Posterior cingulate gyrus (tissue), 11 donors: ENCODE measurements at regions not wholly inside any gene's neighbourhood (a gene's known extent, or its start where the extent isn't known, plus 50 kb on each side); places are given as distances from the start of the nearest gene placed in this dataset.

Experiments used
- DNase-seq, 10 donors: peaks; one replicate each; pipeline versions ENCODE4 v3.0.0 to v3.0.0-alpha.2; 2020 to 2021; ENCODE audit warnings: mixed read lengths in 3 of 10
- intact Hi-C: fragments of 100-400 bp; cut with DNase I; formaldehyde crosslinking; loops from one replicate; pipeline ENCODE4 v1.15.1; 2023

DNA sequence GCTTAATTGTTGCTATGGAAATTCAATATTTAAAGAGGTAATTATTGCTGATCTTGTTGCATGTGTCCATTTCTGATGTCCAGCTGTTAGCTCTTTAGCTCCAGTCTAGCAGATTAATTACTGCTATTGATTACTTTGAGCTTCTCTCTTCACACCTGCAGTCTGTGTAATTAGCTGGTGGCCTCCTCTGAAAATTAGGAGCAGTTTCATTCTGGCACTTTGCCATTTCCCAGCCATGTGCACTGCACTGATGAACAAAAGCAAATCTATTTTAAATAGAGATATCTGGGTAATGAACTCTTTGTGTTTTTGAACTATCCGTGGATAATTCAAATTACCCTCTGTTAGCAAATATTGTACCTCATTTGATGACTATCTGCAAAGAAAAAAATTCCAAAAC lies 275.9 kb downstream of the RNF144B start:
- DNase-seq = no peak
- intact Hi-C loops = no loop called here

- intact Hi-C loops = no loop called here
- DNase-seq = no peak
These were observed 277.3 kb downstream of the RNF144B start for GRCh38 chr6:18664401-18664800.

- intact Hi-C loops = no loop called here
- DNase-seq = no peak
These were observed 280.5 kb downstream of the RNF144B start for GRCh38 chr6:18667612-18668011.

DNA sequence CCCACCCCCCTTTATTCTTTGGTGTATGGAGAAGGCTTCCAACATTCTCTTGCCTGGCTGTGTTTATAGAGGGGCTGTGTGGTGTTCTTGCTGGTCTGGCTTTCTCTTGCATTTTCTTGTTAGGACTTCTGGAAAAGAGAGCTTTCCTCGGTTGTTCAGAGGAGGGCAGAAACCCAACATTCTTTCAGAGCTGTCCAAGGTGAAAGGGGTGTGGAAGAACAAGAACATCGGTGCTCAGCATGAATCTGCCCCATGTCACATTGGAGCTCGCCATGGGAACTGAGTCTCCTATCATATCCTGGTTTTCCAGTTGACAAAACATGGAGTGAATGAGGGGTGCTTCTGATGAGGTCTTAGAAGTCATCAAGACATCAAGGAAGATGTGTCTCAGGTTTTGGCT lies 281.8 kb downstream of the RNF144B start:
- intact Hi-C loops = no loop called here
- no peak for DNase-seq

DNA sequence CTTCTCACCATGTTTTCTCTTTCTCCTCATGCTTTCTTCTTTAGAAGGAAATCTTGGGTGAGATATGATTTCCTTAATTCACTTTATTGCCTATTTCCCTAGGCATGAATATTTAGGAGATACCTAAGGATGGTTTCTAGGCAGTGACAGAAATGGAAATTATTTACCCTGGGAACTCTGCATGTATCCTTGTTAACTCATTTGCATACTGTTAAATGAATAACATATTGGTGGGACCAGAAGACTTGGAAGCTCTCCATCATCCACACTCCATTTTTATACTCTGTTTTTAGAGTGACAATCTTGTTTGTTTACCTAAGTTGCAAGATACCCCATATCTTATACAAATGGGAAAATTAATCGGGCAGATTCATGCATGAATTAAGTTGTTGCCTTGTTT lies 285.7 kb downstream of the RNF144B start:
- intact Hi-C loops = no loop called here

GRCh38 chr6:18674346-18674745 lies 287.2 kb downstream of the RNF144B start:
- DNase-seq = no peak
- intact Hi-C loops = no loop called here

More for the DNA sequence above, 285.7 kb downstream of the RNF144B start:
- DNase-seq = no peak

DNA sequence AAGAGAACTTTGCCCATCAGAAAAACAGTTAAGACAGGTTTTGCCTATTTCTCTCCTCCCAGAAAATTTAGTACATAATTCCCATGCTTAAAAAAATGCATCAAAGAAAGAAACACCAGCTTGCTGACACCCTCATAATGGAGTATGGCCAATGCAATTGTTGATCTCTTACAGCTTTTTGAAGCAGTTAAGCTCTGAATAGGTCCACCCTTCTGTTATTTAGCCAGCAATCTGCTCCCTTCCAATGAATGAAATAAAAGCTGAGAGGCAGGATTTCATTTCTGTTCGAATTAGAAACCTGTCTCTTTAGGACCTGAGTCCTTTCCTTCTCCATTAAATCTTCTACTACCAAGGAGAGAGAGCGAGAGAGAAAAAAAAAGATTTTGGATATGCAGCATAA lies 288.7 kb downstream of the RNF144B start:
- intact Hi-C loops = no loop called here

DNA sequence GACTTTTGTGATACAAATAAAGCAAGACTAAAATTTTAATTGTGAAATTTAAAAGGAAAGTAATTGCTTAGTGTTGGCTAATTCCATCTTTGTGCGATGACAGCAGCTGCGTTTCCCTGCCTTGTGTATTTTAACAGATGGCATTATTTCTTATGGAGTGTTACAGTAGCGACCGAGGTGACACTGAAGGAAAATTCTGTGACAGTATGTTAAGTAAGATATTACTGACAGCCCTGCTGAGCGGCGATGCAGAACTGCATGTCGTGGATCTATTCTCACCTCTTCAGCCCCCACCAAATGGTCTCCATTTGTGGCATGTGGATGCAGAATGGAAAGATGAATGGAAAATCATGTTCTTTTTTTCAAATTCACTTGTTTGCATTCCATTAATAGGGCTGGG lies 289.4 kb downstream of the RNF144B start:
- intact Hi-C loops = no loop called here
- DNase-seq = no peak

More for the DNA sequence above, 288.7 kb downstream of the RNF144B start:
- no peak for DNase-seq

GRCh38 chr6:18680842-18681241 lies 293.7 kb downstream of the RNF144B start:
- DNase-seq = no peak
- intact Hi-C loops = no loop called here

DNA sequence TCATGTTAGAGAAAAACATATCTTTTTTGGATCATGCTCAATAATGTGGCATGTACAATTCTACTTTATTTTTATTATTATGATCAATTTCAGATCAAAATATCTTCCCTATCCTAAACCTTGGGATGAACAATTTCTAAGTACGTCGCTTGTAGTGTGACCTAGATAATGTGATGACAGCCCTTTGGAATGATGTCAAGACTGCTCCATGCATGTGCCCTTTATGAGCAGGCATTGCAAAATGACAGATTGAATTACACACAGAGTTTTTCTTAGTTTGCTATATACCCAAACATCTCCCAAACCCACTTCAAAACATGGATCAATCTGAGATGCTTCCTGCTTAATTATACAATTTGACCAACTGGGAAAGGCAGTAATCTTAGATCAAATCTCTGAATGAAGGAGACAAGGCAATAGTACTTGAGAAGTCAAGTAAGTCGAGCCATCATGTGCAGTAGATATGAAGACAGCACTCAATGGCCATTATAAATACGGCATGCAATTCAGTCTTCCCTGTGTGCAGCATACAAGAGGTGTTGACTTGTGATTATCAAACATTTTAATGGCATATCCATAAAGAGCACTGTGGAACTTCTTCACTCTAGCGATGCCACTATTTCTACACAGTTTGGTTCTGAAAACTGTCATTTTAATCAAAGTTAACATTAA lies 294.8 kb downstream of the RNF144B start:
- no peak for DNase-seq
- intact Hi-C loops = no loop called here

GRCh38 chr6:18684343-18684742 lies 297.2 kb downstream of the RNF144B start:
- DNase-seq = no peak
- intact Hi-C loops = no loop called here

DNA sequence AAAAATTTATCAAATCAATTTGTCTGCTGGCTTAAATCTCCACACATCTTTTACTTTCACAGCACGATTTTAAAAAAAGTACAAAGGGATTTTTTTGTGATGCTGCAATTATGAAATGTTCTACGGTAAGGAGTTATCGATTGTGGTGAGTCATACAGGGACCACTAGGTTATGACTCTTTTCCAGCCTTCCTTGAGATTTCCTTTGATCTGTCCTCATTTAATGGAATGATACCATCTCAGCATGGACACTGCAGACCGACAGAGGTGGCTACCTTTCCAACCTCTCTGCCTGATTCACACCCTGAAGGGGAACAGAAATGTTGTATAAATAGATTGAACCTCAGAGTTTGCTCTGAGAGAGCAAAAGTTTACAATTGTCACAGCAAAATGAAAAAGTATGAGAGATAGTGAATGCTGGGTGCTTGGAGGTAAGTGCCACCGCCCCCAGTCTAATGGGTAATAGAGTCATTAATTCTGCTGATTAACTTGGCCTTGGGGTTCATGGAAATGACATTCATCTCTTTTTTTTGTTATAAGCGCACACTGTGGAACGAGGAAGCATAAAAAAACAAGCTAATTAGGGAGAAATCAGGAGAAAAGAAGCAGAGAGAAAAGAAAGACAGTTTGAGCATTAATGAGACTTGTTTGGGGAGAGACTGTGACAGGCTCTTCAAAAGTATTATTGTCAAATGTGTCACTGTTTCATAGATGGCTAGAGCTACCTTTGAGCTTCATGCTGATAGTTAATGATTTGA lies 306.0 kb downstream of the RNF144B start:
- DNase-seq = no peak
- intact Hi-C loops = no loop called here

DNA sequence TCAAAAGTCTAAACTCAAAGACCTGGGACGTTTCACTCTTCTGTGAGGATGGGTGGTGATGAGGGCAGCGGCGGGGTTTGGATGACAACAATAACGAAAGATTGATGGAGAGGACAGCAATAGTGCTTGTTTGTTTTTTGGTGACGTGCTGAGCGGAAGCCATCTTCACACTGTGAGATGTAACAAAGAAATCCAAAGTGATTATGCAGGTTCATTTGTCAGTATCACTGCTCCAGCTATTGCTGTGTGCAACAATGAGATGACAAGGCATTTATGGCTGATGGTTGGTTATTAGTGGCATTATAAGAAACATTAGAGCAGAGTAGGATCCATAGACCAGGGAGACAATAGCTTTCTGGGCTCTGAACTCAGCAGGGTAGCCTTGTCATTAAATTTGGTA lies 306.7 kb downstream of the RNF144B start:
- intact Hi-C loops = no loop called here
- DNase-seq = no peak

DNA sequence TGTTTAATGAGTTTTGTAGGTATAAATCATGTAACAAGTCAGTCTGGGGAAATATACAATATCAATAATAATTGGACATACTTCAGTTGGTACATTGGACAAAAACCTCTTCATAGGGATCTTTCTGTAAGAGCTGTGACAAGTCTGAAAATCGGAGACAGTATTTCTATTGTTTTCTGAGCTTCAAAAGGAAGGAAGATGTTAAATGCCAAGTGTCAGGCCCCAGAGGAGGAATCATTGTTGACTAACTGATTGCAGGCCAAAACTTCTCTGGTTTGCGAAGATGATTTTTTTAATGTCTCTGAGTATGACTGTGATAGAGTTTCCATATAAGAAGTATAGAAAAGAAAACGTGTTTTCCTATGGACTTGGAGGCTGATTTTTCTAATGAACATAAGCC lies 316.4 kb downstream of the RNF144B start:
- intact Hi-C loops = no loop called here
- DNase-seq = no peak

DNA sequence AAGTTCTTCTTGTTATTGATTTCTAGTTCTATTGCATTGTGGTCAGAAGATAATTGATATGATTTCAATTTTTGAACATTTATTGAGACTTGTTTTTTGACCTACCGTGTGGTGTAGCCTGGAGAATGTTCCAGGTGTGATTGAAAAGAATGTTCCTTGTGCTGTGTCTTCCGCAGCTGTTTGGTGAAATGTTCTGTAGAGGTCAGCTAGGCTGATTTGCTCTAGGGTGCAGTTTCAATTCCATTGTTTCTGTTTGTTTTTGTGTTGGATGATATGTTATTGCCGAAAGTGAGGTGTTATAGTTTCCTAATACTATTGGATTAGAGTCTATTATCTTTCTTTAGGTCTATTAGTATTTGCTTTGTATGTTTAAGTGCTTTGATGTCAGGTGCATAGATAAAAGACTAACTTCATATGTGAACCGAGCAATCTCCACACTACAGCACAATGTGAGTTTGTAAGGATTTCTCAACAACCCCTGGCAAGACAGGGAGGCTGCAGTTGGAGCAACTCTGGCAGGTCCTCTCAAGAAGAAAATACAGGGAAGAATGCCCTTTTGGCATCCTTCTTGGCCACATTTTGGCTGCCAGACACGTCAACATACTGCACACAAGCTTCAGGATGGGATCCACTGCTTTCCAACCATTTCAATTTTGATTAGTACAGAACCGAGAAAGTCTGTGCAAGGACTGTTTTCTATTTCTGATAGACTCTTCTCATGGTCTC lies 320.7 kb downstream of the RNF144B start:
- intact Hi-C loops = no loop called here

DNA sequence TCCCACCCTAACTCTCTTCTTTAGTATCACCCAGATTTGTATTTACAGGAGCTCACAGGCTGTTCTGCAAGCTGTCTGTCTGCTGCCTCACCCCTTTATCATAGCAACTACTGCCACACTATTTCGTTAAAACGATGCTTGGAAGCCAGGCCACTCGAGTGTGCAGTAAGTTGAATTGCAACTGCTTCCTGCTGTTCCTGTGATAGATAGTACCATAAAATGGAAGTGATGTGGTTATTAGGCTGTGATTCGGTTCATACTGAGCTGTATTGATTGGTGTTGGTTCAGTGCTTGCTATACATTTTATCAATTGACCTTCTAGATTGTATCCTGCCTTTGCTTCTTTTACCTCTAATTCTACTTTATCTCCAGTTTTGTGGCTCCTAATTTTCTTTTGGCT lies 325.4 kb downstream of the RNF144B start:
- intact Hi-C loops = no loop called here
- no peak for DNase-seq

More for the DNA sequence above, 320.7 kb downstream of the RNF144B start:
- no peak for DNase-seq

GRCh38 chr6:18720075-18720474 lies 332.9 kb downstream of the RNF144B start:
- intact Hi-C loops = no loop called here
- DNase-seq = no peak

DNA sequence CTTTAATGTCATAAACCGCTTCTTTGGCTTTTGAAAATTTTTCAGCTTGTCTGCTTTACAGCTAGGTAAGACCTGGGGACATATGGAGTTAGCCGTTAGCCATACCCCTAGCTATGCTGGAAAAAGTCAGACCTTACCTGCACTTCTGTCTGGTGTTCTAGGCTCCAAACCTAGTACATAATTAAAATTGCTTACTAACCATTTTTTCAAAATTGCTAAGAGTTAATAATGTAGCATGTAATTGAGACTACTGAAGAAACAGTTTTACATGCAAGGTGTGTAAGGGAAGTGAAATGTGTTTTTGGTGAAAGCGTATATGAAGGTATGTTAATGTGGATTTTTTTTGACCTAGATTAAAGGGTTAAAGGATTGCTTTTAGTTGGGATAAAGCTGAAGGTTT lies 336.9 kb downstream of the RNF144B start:
- DNase-seq = no peak
- intact Hi-C loops = no loop called here

GRCh38 chr6:18725449-18725848 lies 338.3 kb downstream of the RNF144B start:
- no peak for DNase-seq
- intact Hi-C loops = no loop called here

- DNase-seq = no peak
- intact Hi-C loops = no loop called here
These were observed 346.9 kb downstream of the RNF144B start for GRCh38 chr6:18733921-18734550.

GRCh38 chr6:18741741-18742140 lies 354.6 kb downstream of the RNF144B start:
- intact Hi-C loops = loop anchor here (10.0 kb wide), 2 partner anchors 473 to 1313 kb away; no protein-coding TSS in a partner anchor
- no peak for DNase-seq
